NCI-H748 (cell line): ENCODE measurements at regions not wholly inside any gene's neighbourhood (a gene's known extent, or its start where the extent isn't known, plus 50 kb on each side); places are given as distances from the start of the nearest gene placed in this dataset.
"Not testable (repeated sequence)": the region's sequence is repeated elsewhere in the genome, so short reads cannot be mapped to it uniquely, and the experiment has no call there.

ENCODE experiments used
- DNase-seq: peaks from one replicate; lab custom pipeline; 2025; ENCODE audit not compliant: unreplicated experiment; lab: John Stamatoyannopoulos, UW

DNA sequence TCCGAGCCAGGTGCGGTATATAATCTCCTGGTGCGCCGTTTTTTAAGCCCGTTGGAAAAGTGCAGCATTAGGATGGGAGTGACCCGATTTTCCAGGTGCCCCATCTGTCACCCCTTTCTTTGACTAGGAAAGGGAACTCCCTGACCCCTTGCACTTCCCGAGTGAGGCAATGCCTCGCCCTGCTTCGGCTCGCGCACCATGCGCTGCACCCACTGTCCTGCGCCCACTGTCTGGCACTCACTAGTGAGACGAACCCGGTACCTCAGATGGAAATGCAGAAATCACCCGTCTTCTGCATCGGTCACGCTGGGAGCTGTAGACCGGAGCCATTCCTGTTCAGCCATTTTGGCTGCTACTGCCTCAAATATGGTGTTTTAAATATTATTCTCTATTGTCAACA, 198.0 kb downstream of the MEIS1 start:
- not testable (repeated sequence) for DNase-seq

DNA sequence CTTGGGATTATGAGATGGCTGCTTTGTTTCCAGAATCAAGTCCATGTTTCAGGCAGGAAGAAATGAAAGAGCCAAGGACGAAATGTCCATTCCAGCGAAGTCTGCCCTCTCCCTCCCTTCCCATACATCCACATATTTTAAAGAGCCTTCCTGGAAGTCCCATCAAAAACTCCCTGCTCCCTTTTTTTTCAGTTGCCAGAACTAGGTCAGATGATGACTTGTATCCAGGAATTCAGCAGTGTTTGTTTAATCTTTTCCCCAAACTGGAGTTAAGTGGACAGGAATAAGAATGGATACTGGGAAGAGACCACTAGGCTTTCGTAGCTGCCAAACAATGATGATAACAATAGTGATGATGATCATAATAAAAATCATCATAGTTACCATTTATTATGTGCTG, 198.7 kb downstream of the MEIS1 start:
- no peak for DNase-seq

DNA sequence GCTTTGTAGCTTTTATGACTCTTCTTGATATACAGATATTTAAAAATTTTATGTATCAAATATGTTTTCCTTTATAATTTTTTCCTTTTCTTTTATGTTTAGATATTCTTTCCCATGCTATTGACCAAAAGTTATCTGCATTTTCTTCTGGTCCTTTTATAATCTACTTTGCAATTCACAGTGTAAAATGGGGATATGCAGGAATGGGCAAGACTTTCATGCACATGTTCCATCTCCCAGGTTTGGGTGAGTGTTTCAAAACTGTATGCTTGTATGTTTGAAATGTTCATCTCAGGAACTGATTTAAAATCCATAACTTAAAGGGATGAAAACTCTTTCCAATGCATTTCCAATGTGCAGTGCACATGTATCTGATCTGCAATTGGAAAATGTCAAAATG, 199.9 kb downstream of the MEIS1 start:
- DNase-seq: no peak

DNA sequence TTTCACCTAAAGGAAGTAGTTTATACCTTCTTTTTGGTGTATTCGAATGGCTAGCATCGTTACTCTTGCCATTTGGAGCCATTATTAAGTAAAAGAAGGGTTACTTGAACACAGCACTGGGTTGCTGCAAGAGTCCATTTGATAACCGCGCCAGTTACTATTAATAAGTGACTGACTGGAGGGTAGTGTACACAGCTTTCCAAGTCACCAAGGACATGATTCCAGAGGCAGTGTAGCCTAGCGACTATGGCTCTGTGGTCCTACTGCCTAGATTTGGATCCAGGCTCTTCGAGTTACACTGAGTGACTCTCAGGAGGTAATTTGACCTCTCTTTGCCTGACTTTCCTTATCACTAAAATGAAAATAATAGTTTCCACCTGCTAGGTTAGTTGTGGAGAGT, 206.8 kb downstream of the MEIS1 start:
- no peak for DNase-seq

DNA sequence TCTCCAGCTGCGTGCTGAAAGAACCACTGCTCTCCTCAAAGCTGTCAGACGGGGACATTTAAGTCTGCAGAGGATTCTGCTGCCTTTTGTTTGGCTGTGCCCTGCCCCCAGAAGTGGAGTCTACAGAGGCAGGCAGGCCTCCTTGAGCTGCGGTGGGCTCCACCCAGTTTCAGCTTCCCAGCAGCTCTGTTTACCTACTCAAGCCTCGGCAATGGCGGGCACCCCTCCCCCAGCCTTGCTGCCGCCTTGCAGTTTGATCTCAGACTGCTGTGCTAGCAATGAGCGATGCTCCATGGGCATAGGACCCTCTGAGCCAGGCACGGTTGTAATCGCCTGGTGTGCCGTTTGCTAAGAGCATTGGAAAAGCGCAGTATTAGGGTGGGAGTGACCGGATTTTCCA, 213.2 kb downstream of the MEIS1 start:
- DNase-seq: peak; percentile 51

DNA sequence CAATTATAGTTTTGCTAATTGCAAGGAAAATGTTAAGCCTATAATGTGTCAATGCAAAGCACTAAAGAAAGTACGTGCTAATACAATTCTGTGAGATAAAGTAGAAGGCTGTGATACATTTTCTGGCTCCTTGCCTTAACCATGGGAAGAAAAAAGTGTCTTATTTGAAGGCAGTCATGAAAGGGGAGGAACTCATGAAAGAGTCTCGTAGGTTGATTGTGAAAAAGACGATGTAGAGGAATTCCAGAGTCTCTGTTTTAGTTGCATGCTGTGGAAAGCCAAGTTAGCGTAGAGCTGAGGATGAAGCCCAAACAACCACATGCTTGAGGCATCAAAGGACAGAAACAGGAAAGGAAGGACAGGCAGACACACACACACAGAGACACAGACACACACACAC, 214.1 kb downstream of the MEIS1 start:
- DNase-seq: no peak

DNA sequence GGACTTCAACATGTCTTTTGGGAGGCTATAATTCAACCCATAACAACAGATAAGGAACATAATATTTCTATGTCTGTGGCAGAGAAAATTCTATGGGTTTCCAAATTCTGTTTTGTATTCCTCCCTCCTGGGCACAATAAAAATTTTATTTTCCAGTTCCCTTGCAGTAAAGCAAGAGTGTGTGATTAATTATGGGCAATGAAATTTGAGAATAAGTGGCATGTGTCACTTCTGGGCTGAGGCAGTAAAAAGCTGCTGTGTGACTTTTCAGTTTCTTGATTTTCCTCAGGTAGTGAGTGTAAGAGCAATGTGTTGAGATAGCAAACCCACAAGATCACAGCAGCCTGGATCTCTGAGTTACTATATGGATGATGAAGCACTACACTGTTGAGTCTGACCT, 216.4 kb downstream of the MEIS1 start:
- no peak for DNase-seq

DNA sequence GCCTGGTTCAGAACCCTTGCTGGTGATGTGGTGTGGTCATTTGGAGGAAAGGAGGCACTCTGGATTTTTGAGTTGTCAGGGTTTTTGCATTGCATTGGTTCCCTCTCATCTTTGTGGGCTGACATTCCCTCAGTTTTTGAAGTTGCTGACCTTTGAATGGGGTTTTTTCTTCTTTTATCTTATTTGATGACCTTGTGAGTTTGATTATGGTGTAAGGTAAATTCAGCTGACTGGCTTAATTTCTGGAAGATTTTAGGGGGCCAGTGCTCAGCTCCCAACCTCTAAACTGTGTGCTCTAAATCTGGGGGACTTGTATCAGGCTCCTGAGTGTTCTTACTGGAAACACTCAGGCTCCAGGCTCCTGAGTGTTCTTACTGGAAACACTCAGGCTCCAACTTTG, 225.9 kb downstream of the MEIS1 start:
- DNase-seq: no peak

DNA sequence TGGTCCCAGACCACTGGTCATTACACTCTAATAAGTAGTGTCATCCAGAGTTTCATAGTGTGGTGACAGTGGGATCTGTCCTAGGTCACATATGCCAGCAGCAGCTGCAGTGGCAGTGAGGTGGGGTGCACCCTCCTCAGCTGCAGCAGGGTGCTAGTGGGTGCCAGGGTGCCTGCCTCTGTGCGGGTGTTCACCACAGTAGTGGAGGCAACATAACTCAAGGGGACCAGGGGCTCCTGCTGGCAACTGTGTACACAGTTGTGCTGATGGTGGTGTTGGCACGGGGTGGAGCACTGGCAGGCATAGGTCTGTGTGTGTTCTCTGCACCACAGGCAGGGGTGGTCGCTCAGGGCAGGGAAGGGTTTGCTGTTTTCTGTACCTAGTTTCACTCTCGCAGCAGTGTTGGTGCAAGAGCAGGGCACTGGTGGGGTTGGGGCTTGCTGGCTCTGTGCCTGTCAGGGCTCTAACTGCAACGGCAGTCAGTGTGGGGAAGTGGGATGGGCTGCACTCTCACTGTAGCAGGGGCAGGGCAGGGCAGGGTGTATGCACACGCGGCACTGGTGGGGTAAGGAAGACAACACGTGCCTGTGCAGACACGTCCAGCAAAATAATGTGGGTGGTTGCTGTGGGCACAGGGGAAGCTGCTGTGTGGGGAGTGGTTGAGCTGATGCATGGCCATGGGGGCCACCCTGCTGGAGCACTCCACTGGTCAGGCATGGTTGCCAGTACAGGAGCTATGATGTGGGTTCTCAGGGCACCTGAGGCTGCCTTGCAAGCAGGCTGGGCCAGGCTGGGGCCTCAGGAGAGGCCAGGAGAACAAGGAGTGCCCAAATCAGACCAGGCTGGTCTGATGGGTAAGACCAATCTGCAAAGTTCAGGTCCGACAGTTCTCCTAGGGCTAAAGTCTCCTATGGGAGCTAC, 226.6 kb downstream of the MEIS1 start:
- DNase-seq: no peak

DNA sequence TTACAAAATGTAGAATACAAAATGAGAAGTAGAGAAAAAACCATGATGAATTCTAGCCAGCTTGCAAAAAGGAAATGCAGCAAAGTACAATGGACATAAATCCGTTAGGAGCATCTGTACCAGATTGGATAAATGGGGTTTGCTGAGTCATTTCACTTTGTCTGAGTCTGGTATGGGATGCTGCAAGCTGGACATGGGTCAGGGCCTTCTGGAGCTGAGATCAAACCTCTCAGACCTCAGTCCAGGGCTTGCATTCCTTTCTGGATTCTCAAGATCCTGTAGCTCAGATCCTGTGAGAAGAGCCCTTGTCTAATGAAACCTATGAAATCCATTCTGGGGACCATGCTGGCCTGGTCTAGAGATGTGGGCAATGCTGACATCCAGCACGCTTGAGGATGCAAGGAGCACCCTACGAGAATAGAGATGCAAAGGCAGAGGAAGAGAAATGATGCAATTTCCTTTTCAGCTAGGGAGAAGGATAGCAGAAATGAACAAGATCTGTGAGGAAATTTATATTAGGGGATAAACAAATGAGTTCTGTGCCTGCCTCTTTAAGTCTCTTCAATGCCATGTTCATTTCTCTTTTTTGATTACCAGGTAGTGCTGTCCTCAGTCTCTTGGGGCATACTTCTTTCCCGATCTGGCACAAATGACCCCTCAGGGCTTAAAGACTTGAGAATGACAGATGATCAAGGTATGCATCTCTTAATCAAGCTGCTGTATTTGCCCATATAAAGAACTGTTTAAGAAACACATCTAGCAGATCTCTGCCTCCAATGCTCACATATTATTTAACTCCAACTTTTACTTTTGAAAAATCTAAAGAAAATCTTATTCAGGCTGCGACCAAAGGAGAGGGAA, 230.4 kb downstream of the MEIS1 start:
- no peak for DNase-seq

DNA sequence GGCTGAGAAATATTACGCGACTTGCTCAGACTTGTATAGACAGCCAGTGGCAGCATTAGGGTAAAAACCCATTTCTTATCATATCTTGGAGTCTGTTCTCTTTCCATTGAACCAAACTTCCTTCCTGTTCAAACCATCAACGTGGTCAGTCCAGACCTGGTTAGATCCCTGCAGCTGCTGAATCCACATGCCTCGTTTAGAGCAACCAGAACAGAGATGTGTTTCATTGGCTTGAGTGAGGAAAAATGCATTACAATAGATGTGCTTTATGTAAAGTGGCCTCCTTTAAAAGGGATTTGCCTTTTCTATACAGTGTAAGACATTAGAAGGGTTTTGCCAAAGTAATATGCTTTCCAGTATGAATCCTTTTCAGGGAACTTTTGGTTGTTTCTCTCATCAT, 232.4 kb downstream of the MEIS1 start:
- no peak for DNase-seq

DNA sequence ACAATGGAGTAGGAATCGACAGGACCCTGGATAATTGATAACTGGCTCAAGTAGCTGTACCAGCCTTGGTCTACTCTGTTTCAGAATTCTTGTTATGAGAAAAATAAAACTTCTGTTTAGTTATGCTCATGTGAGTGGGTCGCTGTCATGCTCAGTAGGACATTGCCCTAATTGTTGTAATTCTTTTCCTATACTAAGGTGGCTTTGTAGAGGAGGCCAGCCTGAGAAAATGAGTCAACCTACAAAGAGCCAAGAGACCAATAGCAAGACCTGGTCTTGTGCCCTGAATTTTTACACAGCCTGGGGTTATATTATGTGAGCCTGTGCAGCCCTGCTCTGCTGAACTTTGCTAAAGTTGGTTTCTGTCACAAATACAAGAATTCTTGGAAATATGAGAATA, 238.4 kb downstream of the MEIS1 start:
- DNase-seq: no peak

DNA sequence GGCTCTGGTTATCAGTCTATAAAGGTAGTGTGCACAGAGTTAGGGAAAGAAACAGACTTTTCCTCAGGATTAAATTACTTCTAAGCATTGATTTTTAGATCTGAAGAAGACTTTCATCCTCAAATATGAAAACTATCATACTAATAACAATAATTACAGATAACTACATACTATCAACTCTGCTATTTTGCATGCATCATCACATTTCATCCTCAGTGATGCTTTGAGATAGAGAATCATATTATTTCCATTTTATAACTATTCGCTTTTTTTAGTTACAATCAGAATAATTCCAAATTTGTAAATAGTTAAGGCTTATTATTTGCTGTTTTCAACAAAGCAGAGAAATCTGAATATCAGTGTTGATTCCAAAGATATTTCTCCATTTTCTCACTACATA, 239.2 kb downstream of the MEIS1 start:
- DNase-seq: no peak

DNA sequence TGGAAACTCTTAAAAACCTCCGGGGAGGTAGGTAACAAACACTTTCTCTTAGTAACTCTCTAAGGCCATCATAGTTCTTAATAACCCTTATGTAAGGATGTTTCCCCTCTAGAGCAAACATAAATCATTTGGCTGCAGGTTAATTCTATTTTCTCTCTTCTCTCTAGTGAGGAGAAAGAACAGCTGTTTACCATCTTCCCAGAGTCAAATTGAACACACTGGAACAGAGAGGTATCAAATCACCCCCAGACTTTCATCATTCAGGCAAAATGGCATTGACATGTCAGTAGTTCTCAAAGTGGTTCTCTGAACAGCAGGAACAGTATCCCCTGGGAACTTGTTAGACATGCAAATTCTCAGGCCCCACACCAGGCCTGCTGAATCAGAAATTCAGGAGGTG, 240.7 kb downstream of the MEIS1 start:
- DNase-seq: no peak

DNA sequence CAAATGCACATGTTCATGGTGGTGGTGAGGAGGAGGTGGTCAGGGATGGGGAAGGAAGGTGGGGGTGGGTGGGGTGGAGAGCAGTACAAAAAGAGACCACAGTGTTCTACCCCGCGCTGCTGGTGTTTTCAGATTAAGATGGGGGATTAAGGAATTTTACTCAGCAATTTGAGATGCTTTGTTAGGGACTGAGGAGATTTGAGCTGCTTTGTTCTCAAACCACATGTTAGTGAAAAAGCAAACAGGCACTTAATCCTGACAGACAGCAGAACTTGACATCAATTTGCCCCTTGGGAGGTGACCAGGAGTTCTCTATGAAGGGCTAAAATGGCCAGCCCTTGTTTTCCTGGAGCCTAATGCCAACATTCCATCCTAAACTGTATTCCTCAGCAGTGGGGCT, 244.5 kb downstream of the MEIS1 start:
- DNase-seq: no peak

DNA sequence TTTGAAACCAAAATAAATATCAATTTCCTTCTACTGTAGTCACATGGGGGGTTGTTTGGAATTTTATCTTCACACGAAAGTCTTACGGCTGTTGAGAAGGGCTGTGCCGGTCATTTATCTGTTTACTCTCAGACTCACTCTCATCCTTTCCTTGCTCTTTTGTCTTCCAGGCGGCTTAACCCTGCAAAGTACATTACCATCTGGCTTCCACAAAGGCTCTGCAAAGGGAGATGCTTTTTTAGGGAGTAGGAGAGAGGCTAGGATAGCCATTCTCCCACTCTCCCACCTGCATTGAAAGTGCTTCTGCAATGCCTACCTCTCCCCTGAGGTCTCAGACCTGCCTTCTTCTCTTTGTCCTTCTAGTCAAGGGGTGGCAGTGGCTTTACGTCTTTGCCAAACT, 247.6 kb downstream of the MEIS1 start:
- peak; percentile 44 for DNase-seq

DNA sequence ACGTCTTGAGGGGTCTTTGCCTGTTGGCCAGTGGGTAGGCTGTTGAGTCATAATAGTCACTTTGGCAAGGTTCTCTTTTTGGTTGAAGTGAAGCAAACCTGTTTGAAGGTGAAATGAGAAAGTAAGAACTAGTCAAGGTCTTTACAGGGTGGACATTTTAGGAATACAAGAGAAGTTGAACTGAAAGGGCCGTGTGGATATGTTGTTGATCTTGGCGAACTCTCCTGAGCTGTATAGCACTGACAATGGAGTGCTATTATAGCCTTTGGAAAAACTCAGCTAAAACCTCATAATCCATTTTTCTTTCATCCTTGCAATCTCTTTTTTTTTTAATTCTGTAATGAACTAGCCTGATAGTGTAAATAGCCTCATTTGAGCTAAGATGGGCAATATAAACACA, 248.1 kb downstream of the MEIS1 start:
- DNase-seq: no peak

DNA sequence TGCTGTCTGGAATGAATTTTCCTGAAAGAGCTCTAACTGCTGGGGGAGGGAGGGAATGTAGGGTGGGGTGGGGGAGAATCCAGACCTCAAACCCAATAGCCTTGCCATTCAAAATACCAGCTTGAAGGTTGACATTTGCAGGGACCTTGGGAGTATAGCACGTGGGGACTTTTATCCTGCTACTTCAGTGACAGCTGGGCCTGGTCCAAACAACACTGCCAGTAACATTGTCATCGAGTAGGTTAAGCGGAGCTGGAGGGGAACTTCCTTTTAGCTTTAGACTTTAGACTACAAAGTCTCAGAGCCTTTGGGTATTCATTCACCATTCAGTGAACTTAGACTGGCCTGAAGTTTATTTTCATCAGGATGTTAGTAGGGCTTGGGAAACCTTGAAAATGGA, 248.7 kb downstream of the MEIS1 start:
- no peak for DNase-seq

DNA sequence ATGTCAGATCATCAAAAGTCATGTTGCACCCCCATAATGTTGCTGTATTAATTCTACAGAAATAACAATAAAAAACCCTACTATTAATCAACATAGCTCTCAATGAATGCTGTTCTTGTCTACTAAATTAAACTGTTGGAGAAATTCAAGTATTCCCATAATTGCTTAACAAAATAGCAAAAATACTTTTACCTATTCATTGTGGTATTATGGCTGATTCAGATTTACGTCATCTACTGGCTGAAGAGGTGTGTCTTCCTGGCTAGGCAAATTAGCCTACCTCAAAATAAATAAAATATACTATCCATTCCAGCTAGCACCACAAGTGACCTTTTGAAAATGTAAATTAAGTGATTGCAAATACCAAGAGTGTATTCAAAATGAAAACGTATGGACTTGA, 249.4 kb downstream of the MEIS1 start:
- no peak for DNase-seq

DNA sequence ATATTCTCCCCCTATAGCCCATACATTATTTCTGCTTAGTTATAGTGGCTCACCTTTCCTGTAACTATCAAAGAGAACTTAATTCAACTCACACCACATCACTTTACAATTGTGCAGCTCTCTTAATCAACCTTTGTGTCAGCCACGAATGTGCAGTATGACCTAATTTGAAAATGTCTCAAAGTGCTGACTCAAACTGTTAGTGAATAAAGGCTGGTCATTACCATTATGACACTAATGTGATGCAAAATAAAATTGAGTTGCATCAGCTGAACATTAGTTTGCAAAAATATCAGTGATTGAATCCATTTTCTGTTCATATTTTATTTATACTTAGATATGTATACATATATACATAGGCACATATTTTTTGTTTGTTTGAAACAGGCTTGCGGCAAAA, 251.8 kb downstream of the MEIS1 start:
- no peak for DNase-seq

DNA sequence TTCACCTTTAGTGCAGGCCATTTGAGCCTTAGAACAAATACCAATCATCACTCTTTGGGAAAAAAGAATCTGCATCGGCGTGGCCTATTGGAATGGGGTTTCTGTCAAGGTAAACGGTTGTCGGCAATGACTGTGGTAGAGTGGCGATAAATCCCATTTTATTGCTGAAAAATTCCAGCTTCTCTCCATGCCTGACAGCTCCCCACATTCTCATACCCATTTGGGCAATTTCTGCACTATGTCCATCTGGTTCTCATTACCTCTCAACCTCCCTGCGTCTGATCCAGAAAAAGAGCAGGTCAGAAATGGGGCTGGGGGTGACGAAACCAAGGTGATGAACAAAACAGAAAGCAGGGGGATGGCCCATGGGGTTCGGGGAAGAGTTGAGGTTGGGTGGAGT, 254.0 kb downstream of the MEIS1 start:
- DNase-seq: no peak

DNA sequence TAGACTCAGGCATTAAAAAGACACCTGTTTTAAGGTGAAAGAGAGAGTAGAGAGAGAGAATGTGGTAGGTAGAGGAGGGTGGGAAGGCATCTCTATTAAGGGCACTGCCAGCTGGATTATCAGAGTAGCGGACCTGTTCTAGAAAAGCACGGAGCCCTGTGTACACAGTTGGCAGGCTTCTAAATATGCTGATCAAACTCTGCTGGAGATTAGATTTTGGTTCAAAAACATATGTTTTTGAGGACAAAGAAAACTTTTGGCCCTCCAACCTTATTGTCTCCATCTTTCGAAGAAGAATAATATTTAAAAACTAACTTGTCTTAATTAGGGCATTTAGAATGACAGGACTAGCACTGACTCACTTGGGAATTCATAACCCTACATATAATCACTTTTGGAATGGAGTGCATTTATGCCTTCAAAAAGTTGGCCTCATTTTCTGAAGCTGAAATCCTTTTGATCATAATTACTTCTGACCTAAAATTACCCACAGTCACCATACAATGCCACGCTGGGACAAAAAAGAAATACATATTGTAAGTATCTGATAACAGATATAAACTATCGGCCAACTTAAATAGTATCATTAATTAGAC, 254.6 kb downstream of the MEIS1 start:
- DNase-seq: no peak
